A549 (cell line): ENCODE measurements at regions not wholly inside any gene's neighbourhood (a gene's known extent, or its start where the extent isn't known, plus 50 kb on each side); places are given as distances from the start of the nearest gene placed in this dataset.

Experiments used
- ATAC-seq, 2 experiments: fragments of 200-7000 bp in 1 of 2; fragments of >200 bp in 1 of 2; cut with Nextera tagmentation in 1 of 2; cut with Tn5 transposase in 1 of 2; 3 replicates each; pipeline versions ENCODE4 v1.8.0 to v1.9.1; 2018 to 2020; ENCODE audit warnings: mild to moderate bottlenecking in 1 of 2, moderate library complexity in 1 of 2
- CTCF ChIA-PET: fragments of 300-600 bp; sonication (Branson Sonifier 250); formaldehyde crosslinking; extraction: SDS; loops from one replicate; lab custom pipeline; 2021; ENCODE audit warnings: antibody characterized with exemption, inconsistent platforms; lab: Yijun Ruan, JAX
- POLR2A ChIA-PET: fragments of 350-600 bp; formaldehyde crosslinking; extraction: SDS; loops from one replicate; lab custom pipeline; 2021; ENCODE audit warnings: antibody characterized with exemption, inconsistent platforms; lab: Yijun Ruan, JAX
- DNase-seq, 2 experiments: peaks; one replicate each; pipeline versions ENCODE4 v3.0.0 to v3.0.0-alpha.2; 2011 to 2016; ENCODE audit warnings: low read depth in 1 of 2, low spot score in 1 of 2
- FAIRE-seq: peaks from 2 replicates; lab custom pipeline; 2011; peaks lifted over from hg19 to GRCh38; lab: Jason Lieb, UNC
- H3K27ac ChIP-seq, 2 experiments: fragments of >200 bp; sonication (Bioruptor Twin); formaldehyde crosslinking; 3 replicates each; pipeline ENCODE4 v1.5.1; 2016 to 2017
- H3K4me1 ChIP-seq: fragments of >200 bp; sonication (Bioruptor Twin); formaldehyde crosslinking; 3 replicates; pipeline ENCODE4 v1.6.1; 2016
- H3K4me2 ChIP-seq: fragments of >200 bp; sonication (Bioruptor Twin); formaldehyde crosslinking; 3 replicates; pipeline ENCODE4 v1.6.1; 2016
- H3K4me3 ChIP-seq: fragments of >200 bp; sonication (Bioruptor Twin); formaldehyde crosslinking; 3 replicates; pipeline ENCODE4 v1.5.1; 2016
- H3K9me3 ChIP-seq: fragments of >200 bp; sonication (Bioruptor Twin); formaldehyde crosslinking; 3 replicates; pipeline ENCODE4 v1.6.1; 2016
- BHLHE40 ChIP-seq: IDR thresholded peaks from 2 replicates; pipeline ENCODE4 v1.6.1; 2012; ENCODE audit warnings: low read depth, low read length, inconsistent platforms
- CBX8 ChIP-seq: fragments of 200-600 bp; sonication (generic); IDR thresholded peaks from 2 replicates; pipeline ENCODE4 v1.6.1; 2016
- CHD4 ChIP-seq: fragments of 200-600 bp; sonication (generic); IDR thresholded peaks from 2 replicates; pipeline ENCODE4 v1.6.1; 2016; ENCODE audit warnings: antibody characterized with exemption, mild to moderate bottlenecking, borderline replicate concordance
- EHMT2 ChIP-seq: fragments of 200-600 bp; sonication (generic); IDR thresholded peaks from 2 replicates; pipeline ENCODE4 v1.6.1; 2016; ENCODE audit warnings: antibody characterized with exemption, low read depth, mild to moderate bottlenecking, moderate library complexity
- EP300 ChIP-seq, 2 experiments: fragments of >200 bp; sonication (Bioruptor Twin); formaldehyde crosslinking; IDR thresholded peaks; 2 replicates in 1 of 2; 3 replicates in 1 of 2; pipeline ENCODE4 v1.6.1; 2016 to 2017
- GATA3 ChIP-seq: IDR thresholded peaks from 2 replicates; pipeline ENCODE4 v1.6.1; 2012; ENCODE audit warnings: borderline replicate concordance
- HDAC2 ChIP-seq: fragments of 200-600 bp; sonication (generic); IDR thresholded peaks from 2 replicates; pipeline ENCODE4 v1.6.1; 2016
- HEYL ChIP-seq: fragments of 250-450 bp; sonication (Bioruptor Pico); IDR thresholded peaks from 2 replicates; pipeline ENCODE4 v1.8.0; 2021; ENCODE audit warnings: mild to moderate bottlenecking, moderate library complexity
- HOXA7 ChIP-seq: fragments of 250-450 bp; sonication (Bioruptor Pico); IDR thresholded peaks from 2 replicates; pipeline ENCODE4 v1.5.0; 2020; ENCODE audit warnings: mild to moderate bottlenecking, moderate library complexity
- JUN ChIP-seq, 2 experiments: fragments of >200 bp; sonication (Bioruptor Twin); formaldehyde crosslinking; IDR thresholded peaks; 2 replicates in 1 of 2; 3 replicates in 1 of 2; pipeline ENCODE4 v1.6.1; 2016 to 2017
- JUNB ChIP-seq: fragments of >200 bp; sonication (Bioruptor Twin); formaldehyde crosslinking; IDR thresholded peaks from 2 replicates; pipeline ENCODE4 v1.6.1; 2016
- KDM1A ChIP-seq: fragments of 200-600 bp; sonication (generic); IDR thresholded peaks from 2 replicates; pipeline ENCODE4 v1.6.1; 2016; ENCODE audit warnings: low read depth, mild to moderate bottlenecking
- MAZ ChIP-seq: fragments of 150-350 bp; IDR thresholded peaks from 2 replicates; pipeline ENCODE4 v1.6.1; 2014; ENCODE audit warnings: antibody characterized with exemption, low read depth, low read length, borderline replicate concordance
- NR3C1 ChIP-seq: fragments of >200 bp; sonication (Bioruptor Twin); formaldehyde crosslinking; IDR thresholded peaks from 3 replicates; pipeline ENCODE4 v1.6.1; 2017
- POLR2AphosphoS2 ChIP-seq: conservative IDR thresholded peaks from 2 replicates; pipeline ENCODE4 v1.6.1; 2012; ENCODE audit warnings: low read length, improper control_type of control experiment, inconsistent platforms
- RAD21 ChIP-seq, 2 experiments: fragments of >200 bp in 1 of 2; sonication (Bioruptor Twin) in 1 of 2; formaldehyde crosslinking in 1 of 2; IDR thresholded peaks in 1 of 2; conservative IDR thresholded peaks in 1 of 2; 2 replicates in 1 of 2; 3 replicates in 1 of 2; pipeline ENCODE4 v1.6.1; 2012 to 2018; ENCODE audit warnings: inconsistent platforms in 1 of 2
- RCOR1 ChIP-seq: fragments of 150-350 bp; IDR thresholded peaks from 2 replicates; pipeline ENCODE4 v1.6.1; 2014; ENCODE audit warnings: antibody characterized with exemption, low read length, low read depth
- RNF2 ChIP-seq: fragments of 200-600 bp; sonication (generic); IDR thresholded peaks from 2 replicates; pipeline ENCODE4 v1.6.1; 2016; ENCODE audit warnings: low read depth, mild to moderate bottlenecking, antibody characterized with exemption, moderate library complexity, borderline replicate concordance
- SREBF2 ChIP-seq: fragments of 450-650 bp; IDR thresholded peaks from 2 replicates; pipeline ENCODE4 v1.6.1; 2014; ENCODE audit warnings: mild to moderate bottlenecking, moderate library complexity
- ZNF302 ChIP-seq: fragments of 250-450 bp; sonication (Bioruptor Pico); IDR thresholded peaks from 2 replicates; pipeline ENCODE4 v1.9.0; 2021; ENCODE audit warnings: inconsistent platforms, mild to moderate bottlenecking, moderate library complexity
- WGBS: methylation state at CpG from one replicate; pipeline ENCODE4 v1.1.6; 2017; ENCODE audit errors: missing lambda C conversion rate; 5-methylcytosine and 5-hydroxymethylcytosine counted together
- TF ChIP-seq, protein P1 (sequence below): IDR thresholded peaks from 2 replicates; pipeline ENCODE4 v1.6.1; 2012; ENCODE audit warnings: low read depth, borderline replicate concordance
- TF ChIP-seq, protein P2 (sequence below): fragments of >200 bp; sonication (Bioruptor Twin); formaldehyde crosslinking; IDR thresholded peaks from 3 replicates; pipeline ENCODE4 v1.6.1; 2016
- TF ChIP-seq, protein P3 (sequence below): fragments of 200-600 bp; sonication (generic); IDR thresholded peaks from 2 replicates; pipeline ENCODE4 v1.6.1; 2016; ENCODE audit warnings: antibody characterized with exemption, mild to moderate bottlenecking, moderate library complexity
- TF ChIP-seq, protein P4 (sequence below): fragments of 250-450 bp; sonication (Bioruptor Pico); IDR thresholded peaks from 2 replicates; pipeline ENCODE4 v1.5.0; 2021; ENCODE audit warnings: mild to moderate bottlenecking, moderate library complexity, borderline replicate concordance
- TF ChIP-seq, protein P5 (sequence below): fragments of >200 bp; sonication (Bioruptor Twin); formaldehyde crosslinking; IDR thresholded peaks from 3 replicates; pipeline ENCODE4 v1.5.1; 2016
- TF ChIP-seq, protein P6 (sequence below): fragments of 250-450 bp; sonication (Bioruptor Pico); IDR thresholded peaks from 2 replicates; pipeline ENCODE4 v1.5.0; 2020; ENCODE audit warnings: low read depth, mild to moderate bottlenecking, moderate library complexity

DNA sequence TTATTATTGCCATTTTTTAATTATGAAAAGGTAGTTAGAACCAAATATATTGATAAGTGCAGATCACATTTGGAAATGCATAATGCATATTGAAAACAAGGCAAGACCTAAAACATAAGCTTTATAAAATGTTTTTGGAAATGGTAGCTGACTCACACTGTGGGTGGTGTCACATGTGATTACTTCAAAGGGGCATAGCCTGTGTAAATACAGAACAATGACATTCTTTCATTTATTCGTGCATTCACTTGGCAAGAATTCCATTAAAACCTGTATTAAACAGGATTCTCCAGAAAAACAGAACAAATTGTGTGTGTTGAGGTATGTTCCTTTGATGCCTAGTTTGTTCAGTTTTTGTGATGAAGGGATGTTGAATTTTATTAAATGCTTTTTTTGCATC is 427.3 kb upstream of the ST6GAL2 start:
- no peaks in the 10 kb centered on the region for H3K9me3 ChIP-seq
- TF ChIP-seq, protein P1, sequence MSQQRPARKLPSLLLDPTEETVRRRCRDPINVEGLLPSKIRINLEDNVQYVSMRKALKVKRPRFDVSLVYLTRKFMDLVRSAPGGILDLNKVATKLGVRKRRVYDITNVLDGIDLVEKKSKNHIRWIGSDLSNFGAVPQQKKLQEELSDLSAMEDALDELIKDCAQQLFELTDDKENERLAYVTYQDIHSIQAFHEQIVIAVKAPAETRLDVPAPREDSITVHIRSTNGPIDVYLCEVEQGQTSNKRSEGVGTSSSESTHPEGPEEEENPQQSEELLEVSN, result no peak
- no peak for TF ChIP-seq CHD4
- TF ChIP-seq, protein P2, sequence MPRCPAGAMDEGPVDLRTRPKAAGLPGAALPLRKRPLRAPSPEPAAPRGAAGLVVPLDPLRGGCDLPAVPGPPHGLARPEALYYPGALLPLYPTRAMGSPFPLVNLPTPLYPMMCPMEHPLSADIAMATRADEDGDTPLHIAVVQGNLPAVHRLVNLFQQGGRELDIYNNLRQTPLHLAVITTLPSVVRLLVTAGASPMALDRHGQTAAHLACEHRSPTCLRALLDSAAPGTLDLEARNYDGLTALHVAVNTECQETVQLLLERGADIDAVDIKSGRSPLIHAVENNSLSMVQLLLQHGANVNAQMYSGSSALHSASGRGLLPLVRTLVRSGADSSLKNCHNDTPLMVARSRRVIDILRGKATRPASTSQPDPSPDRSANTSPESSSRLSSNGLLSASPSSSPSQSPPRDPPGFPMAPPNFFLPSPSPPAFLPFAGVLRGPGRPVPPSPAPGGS, result no peak
- no peak for TF ChIP-seq HDAC2
- no peak for TF ChIP-seq POLR2AphosphoS2
- TF ChIP-seq EHMT2, result no peak
- TF ChIP-seq JUN (IDR thresholded peaks at IDR 0.05), result no peak
- no peak for TF ChIP-seq JUNB
- no peak for TF ChIP-seq KDM1A
- no peak for TF ChIP-seq GATA3
- TF ChIP-seq EP300 (IDR thresholded peaks at IDR 0.05), result no peak
- no peak for TF ChIP-seq RAD21 (conservative IDR thresholded peaks at IDR 0.05 in 1 of 2, IDR thresholded peaks at IDR 0.05 in 1 of 2)
- no peak for TF ChIP-seq NR3C1
- TF ChIP-seq MAZ, result no peak
- TF ChIP-seq HEYL (CRISPR knock-in tag), result no peak
- TF ChIP-seq HOXA7, result no peak
- no peak overlapping the region for H3K4me2 ChIP-seq
- ATAC-seq (no peak), DNase-seq (no peak), FAIRE-seq (no peak)
- ChIA-PET CTCF (no interaction called here), POLR2A (no interaction called here)
- H3K4me3 ChIP-seq, result no peak overlapping the region
- no peak overlapping the region for H3K27ac ChIP-seq
- H3K4me1 ChIP-seq, result no peaks in the 10 kb centered on the region
- 3% methylated on average over 1 of the region's 1 CpG for WGBS

DNA sequence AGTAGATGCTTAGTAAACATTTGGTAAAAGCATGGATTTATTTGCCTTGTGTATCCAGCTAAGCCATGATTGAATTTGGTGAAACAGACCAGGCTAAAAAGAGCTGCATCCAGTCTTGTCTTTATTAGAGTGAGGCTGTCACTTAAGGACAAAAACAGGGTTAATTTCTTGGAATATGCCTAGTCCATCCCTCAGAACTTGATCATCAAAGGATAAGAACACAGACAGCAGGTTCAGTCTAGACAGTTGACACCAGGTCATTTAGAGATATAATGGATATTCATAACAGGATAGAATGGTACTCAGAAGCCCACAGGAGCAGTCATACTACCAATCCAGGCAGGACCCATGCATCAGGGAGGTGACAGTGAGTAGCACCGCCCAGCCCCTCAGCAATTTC is 434.9 kb upstream of the ST6GAL2 start:
- 63% methylated on average over 1 of the region's 1 CpG for WGBS
- ChIA-PET POLR2A (no interaction called here), CTCF (no interaction called here)
- Histone ChIP-seq H3K27ac (no peak overlapping the region), H3K4me3 (no peak overlapping the region), H3K4me1 (no peaks in the 10 kb centered on the region), H3K4me2 (no peak overlapping the region), H3K9me3 (peaks cover 7% of the 10 kb centered on the region; the same call in 2 of the 3 replicates)
- DNase-seq, result no peak
- ATAC-seq, result no peak
- no peak for FAIRE-seq
- TF ChIP-seq RCOR1 (no peak), RAD21 (conservative IDR thresholded peaks at IDR 0.05 in 1 of 2, IDR thresholded peaks at IDR 0.05 in 1 of 2) (no peak), HEYL (CRISPR knock-in tag) (no peak), JUN (IDR thresholded peaks at IDR 0.05) (no peak), CBX8 (no peak), ZNF302 (CRISPR knock-in tag) (no peak), BHLHE40 (no peak), SREBF2 (no peak), RNF2 (no peak), HOXA7 (no peak), JUNB (no peak)
- TF ChIP-seq, protein P2, result no peak
- TF ChIP-seq, protein P3, sequence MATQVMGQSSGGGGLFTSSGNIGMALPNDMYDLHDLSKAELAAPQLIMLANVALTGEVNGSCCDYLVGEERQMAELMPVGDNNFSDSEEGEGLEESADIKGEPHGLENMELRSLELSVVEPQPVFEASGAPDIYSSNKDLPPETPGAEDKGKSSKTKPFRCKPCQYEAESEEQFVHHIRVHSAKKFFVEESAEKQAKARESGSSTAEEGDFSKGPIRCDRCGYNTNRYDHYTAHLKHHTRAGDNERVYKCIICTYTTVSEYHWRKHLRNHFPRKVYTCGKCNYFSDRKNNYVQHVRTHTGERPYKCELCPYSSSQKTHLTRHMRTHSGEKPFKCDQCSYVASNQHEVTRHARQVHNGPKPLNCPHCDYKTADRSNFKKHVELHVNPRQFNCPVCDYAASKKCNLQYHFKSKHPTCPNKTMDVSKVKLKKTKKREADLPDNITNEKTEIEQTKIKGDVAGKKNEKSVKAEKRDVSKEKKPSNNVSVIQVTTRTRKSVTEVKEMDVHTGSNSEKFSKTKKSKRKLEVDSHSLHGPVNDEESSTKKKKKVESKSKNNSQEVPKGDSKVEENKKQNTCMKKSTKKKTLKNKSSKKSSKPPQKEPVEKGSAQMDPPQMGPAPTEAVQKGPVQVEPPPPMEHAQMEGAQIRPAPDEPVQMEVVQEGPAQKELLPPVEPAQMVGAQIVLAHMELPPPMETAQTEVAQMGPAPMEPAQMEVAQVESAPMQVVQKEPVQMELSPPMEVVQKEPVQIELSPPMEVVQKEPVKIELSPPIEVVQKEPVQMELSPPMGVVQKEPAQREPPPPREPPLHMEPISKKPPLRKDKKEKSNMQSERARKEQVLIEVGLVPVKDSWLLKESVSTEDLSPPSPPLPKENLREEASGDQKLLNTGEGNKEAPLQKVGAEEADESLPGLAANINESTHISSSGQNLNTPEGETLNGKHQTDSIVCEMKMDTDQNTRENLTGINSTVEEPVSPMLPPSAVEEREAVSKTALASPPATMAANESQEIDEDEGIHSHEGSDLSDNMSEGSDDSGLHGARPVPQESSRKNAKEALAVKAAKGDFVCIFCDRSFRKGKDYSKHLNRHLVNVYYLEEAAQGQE, result no peak
- TF ChIP-seq, protein P4, sequence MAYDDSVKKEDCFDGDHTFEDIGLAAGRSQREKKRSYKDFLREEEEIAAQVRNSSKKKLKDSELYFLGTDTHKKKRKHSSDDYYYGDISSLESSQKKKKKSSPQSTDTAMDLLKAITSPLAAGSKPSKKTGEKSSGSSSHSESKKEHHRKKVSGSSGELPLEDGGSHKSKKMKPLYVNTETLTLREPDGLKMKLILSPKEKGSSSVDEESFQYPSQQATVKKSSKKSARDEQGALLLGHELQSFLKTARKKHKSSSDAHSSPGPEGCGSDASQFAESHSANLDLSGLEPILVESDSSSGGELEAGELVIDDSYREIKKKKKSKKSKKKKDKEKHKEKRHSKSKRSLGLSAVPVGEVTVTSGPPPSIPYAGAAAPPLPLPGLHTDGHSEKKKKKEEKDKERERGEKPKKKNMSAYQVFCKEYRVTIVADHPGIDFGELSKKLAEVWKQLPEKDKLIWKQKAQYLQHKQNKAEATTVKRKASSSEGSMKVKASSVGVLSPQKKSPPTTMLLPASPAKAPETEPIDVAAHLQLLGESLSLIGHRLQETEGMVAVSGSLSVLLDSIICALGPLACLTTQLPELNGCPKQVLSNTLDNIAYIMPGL (CRISPR knock-in tag), result no peak
- TF ChIP-seq, protein P5, sequence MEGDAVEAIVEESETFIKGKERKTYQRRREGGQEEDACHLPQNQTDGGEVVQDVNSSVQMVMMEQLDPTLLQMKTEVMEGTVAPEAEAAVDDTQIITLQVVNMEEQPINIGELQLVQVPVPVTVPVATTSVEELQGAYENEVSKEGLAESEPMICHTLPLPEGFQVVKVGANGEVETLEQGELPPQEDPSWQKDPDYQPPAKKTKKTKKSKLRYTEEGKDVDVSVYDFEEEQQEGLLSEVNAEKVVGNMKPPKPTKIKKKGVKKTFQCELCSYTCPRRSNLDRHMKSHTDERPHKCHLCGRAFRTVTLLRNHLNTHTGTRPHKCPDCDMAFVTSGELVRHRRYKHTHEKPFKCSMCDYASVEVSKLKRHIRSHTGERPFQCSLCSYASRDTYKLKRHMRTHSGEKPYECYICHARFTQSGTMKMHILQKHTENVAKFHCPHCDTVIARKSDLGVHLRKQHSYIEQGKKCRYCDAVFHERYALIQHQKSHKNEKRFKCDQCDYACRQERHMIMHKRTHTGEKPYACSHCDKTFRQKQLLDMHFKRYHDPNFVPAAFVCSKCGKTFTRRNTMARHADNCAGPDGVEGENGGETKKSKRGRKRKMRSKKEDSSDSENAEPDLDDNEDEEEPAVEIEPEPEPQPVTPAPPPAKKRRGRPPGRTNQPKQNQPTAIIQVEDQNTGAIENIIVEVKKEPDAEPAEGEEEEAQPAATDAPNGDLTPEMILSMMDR, result no peak
- TF ChIP-seq, protein P6, sequence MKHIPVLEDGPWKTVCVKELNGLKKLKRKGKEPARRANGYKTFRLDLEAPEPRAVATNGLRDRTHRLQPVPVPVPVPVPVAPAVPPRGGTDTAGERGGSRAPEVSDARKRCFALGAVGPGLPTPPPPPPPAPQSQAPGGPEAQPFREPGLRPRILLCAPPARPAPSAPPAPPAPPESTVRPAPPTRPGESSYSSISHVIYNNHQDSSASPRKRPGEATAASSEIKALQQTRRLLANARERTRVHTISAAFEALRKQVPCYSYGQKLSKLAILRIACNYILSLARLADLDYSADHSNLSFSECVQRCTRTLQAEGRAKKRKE (CRISPR knock-in tag), result no peak
